BJ (cell line): ENCODE measurements at regions not wholly inside any gene's neighbourhood (a gene's known extent, or its start where the extent isn't known, plus 50 kb on each side); places are given as distances from the start of the nearest gene placed in this dataset.

Experiments used
- CTCF ChIA-PET: fragments of 350-600 bp; formaldehyde crosslinking; extraction: SDS; loops from one replicate; lab custom pipeline; 2021; ENCODE audit warnings: antibody characterized with exemption, inconsistent platforms; lab: Yijun Ruan, JAX
- POLR2A ChIA-PET: fragments of 300-600 bp; sonication (Branson Sonifier 250); formaldehyde crosslinking; extraction: SDS; loops from one replicate; lab custom pipeline; 2021; ENCODE audit warnings: antibody characterized with exemption; lab: Charles Lee
- DNase-seq: peaks from one replicate; pipeline ENCODE4 v3.0.0-alpha.2; 2011; ENCODE audit warnings: low read depth
- H3K27me3 ChIP-seq: 2 replicates; pipeline ENCODE4 v1.6.0; 2011; ENCODE audit warnings: low read length; ENCODE audit not compliant: control insufficient read depth, insufficient read depth
- H3K36me3 ChIP-seq: 2 replicates; pipeline ENCODE4 v1.5.1; 2011; ENCODE audit warnings: low read length; ENCODE audit not compliant: control insufficient read depth, insufficient read depth
- H3K4me3 ChIP-seq: 2 replicates; pipeline ENCODE4 v1.5.1; 2011; ENCODE audit warnings: low read depth, mild to moderate bottlenecking, control low read depth, low read length
- TF ChIP-seq, protein P1 (sequence below): IDR thresholded peaks from 2 replicates; pipeline ENCODE4 v1.5.1; 2011; ENCODE audit warnings: low read depth, mild to moderate bottlenecking, control low read depth, inconsistent platforms, low read length, moderate library complexity; ENCODE audit not compliant: insufficient read depth

DNA sequence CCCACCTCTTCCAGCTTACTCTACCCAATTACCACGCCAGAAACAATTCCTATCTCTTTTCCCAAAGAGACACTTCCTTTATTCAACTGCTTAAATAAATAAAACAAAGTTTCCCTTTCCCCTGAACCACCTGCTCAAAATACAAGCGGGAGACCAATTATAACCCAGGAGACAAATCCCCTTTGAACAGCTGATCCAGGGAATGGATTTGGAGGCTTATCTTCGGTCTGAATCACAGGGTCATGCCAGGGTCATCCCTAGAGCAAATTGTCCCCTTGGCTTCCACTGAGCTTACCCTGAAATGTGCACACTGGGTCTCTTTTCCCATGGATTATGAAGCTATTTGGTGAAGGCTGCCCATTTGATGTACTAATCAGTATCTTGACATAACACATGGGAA lies 99.9 kb upstream of the JAZF1 start:
- Histone ChIP-seq H3K27me3 (no peaks in the 10 kb centered on the region; the same call in 1 of the 2 replicates), H3K36me3 (no peaks in the 10 kb centered on the region), H3K4me3 (no peak overlapping the region)
- no peak for DNase-seq
- TF ChIP-seq, protein P1, sequence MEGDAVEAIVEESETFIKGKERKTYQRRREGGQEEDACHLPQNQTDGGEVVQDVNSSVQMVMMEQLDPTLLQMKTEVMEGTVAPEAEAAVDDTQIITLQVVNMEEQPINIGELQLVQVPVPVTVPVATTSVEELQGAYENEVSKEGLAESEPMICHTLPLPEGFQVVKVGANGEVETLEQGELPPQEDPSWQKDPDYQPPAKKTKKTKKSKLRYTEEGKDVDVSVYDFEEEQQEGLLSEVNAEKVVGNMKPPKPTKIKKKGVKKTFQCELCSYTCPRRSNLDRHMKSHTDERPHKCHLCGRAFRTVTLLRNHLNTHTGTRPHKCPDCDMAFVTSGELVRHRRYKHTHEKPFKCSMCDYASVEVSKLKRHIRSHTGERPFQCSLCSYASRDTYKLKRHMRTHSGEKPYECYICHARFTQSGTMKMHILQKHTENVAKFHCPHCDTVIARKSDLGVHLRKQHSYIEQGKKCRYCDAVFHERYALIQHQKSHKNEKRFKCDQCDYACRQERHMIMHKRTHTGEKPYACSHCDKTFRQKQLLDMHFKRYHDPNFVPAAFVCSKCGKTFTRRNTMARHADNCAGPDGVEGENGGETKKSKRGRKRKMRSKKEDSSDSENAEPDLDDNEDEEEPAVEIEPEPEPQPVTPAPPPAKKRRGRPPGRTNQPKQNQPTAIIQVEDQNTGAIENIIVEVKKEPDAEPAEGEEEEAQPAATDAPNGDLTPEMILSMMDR, result no peak
- ChIA-PET CTCF (no interaction called here), POLR2A (no interaction called here)

DNA sequence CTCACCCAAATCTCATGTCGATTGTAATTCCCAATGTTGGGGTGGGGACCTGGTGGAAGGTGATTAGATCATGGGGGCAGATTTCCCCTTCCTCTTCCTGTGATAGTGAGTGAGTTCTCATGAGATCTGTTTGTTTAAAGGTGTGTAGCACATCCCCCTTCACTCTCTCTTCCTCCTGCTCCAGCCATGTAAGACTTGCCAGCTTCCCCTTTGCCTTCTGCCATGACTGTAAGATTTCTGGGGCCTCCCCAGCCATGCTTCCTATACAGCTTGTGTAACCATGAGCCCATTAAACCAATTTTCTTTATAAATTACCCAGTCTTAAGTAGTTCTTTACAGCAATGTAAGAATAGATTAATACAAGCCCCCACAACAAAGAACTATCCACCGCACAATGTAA lies 109.9 kb upstream of the JAZF1 start:
- CTCF ChIA-PET, result no interaction called here
- H3K36me3 ChIP-seq, result no peaks in the 10 kb centered on the region
- no peak for DNase-seq
- POLR2A ChIA-PET, result no interaction called here
- TF ChIP-seq, protein P1, result no peak
- H3K27me3 ChIP-seq, result 0 out of 2 replicates have a peak, but pooled peaks cover 1% of the 10 kb centered on the region
- H3K4me3 ChIP-seq, result no peak overlapping the region

DNA sequence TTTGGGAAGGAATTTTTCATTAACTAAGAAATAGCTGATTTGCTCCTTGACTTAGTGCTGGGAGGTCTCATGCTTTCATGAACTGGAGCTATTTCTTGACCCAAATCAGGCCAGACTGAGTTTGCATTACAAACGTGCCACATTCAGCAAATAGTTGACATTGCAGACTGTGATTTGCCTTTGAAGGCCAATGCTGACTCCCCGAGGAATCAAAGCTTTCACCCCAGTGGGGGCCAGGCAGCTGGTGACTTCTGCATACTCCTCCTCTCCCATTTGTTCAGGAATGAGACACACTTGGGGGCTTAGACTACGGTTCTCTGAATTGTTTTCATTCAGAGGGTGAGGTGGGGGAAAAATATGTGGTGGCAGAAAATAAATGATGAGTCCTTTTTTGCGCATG lies 111.0 kb upstream of the JAZF1 start:
- no peak for DNase-seq
- 0 out of 2 replicates have a peak, but pooled peaks cover 1% of the 10 kb centered on the region for H3K27me3 ChIP-seq
- H3K4me3 ChIP-seq, result no peak overlapping the region
- CTCF ChIA-PET, result interaction anchor here (0.6 kb wide), 1 partner anchor 486 kb away, joined by 5 read pairs; no protein-coding TSS in a partner anchor
- POLR2A ChIA-PET, result no interaction called here
- TF ChIP-seq, protein P1, result no peak
- H3K36me3 ChIP-seq, result no peaks in the 10 kb centered on the region

DNA sequence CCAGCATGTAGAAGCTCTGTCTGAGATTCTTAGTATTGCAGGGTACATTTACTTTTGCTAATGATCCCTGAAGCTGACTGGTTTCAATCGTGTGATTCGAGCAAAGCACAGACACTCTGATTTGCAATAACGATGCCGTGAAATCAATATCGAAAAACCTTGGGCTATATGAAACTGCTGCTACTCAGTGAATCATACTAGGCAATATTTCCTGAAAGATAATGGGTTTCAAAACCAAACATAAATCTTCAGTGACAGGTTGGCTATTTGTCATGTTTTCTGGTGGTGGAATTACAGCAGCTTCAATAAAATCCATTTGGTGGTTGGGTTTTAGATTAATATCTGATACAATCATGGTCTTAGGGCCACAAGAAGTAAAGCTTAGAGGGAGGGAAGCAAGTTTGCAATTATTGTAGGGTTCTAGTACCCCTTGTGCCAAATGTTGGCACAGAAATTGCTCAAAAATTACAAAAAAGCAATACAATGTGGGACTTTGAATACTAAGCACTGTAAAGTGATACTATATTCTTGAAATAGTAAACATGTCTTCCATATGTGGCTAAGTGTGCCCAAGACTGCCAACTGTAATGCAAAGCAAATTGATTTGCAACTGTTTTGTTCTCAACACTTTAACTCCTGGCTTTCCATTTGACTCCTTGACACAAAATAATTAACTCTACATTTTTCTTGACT lies 112.4 kb upstream of the JAZF1 start:
- TF ChIP-seq, protein P1, result no peak
- ChIA-PET POLR2A (no interaction called here), CTCF (no interaction called here)

DNA sequence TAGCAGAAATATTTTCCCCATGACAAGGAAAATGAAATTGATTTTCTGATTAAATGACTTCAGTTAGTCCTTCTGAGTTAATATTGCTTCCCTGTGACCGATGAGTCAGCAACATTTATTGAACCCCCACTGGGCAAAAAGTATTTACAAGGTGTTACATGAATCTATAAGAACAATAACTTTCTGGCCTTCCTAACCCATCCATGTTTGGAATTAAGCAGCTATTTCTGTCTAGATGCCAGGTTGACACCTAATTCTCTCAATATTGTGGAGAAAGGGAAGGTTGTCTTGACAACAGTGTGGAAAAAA lies 112.9 kb upstream of the JAZF1 start:
- DNase-seq, result no peak
- Histone ChIP-seq H3K36me3 (no peaks in the 10 kb centered on the region), H3K27me3 (no peaks in the 10 kb centered on the region), H3K4me3 (no peak overlapping the region)
- TF ChIP-seq, protein P1, result no peak
- ChIA-PET CTCF (no interaction called here), POLR2A (no interaction called here)

More for the DNA sequence above, 112.4 kb upstream of the JAZF1 start:
- Histone ChIP-seq H3K36me3 (no peaks in the 10 kb centered on the region), H3K27me3 (no peaks in the 10 kb centered on the region), H3K4me3 (no peak overlapping the region)
- DNase-seq, result no peak
